ENCODE measurements at regions not wholly inside any gene's neighbourhood (a gene's known extent, or its start where the extent isn't known, plus 50 kb on each side); places are given as distances from the start of the nearest gene placed in this dataset.

DNA sequence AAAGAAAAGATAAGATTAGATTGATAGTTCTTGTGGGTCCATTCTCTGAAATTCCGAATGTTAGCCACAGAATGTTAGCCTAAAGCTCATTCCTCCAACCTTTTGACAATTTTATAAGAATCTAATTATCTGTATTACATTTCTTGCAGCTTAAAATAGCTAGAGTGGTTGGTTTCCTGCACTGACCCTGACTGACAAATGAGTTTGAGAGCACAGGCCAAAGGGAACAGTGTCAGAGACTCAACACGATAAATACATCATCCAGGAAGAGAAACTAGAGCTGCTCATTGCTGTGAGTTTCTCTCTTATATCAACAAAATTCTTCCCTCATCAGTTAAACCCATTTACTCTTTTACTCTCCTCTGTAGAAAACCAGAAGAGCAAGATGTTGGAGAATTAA is 82.1 kb upstream of the PPM1J start:
- DNase-seq (ENCODE audit: low read depth) (no peak), FAIRE-seq (no peak)
- TF ChIP-seq, protein P1, sequence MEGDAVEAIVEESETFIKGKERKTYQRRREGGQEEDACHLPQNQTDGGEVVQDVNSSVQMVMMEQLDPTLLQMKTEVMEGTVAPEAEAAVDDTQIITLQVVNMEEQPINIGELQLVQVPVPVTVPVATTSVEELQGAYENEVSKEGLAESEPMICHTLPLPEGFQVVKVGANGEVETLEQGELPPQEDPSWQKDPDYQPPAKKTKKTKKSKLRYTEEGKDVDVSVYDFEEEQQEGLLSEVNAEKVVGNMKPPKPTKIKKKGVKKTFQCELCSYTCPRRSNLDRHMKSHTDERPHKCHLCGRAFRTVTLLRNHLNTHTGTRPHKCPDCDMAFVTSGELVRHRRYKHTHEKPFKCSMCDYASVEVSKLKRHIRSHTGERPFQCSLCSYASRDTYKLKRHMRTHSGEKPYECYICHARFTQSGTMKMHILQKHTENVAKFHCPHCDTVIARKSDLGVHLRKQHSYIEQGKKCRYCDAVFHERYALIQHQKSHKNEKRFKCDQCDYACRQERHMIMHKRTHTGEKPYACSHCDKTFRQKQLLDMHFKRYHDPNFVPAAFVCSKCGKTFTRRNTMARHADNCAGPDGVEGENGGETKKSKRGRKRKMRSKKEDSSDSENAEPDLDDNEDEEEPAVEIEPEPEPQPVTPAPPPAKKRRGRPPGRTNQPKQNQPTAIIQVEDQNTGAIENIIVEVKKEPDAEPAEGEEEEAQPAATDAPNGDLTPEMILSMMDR (IDR thresholded peaks at IDR 0.05; ENCODE audit: insufficient read depth, low read length, severe bottlenecking) = no peak
- Histone ChIP-seq H3K4me3 (ENCODE audit: low read depth, low read length) (no peak overlapping the region), H3K36me3 (ENCODE audit: control insufficient read depth, insufficient read depth, low read length) (no peaks in the 10 kb centered on the region), H3K27me3 (ENCODE audit: control insufficient read depth, insufficient read depth, low read length) (no peaks in the 10 kb centered on the region)

DNA sequence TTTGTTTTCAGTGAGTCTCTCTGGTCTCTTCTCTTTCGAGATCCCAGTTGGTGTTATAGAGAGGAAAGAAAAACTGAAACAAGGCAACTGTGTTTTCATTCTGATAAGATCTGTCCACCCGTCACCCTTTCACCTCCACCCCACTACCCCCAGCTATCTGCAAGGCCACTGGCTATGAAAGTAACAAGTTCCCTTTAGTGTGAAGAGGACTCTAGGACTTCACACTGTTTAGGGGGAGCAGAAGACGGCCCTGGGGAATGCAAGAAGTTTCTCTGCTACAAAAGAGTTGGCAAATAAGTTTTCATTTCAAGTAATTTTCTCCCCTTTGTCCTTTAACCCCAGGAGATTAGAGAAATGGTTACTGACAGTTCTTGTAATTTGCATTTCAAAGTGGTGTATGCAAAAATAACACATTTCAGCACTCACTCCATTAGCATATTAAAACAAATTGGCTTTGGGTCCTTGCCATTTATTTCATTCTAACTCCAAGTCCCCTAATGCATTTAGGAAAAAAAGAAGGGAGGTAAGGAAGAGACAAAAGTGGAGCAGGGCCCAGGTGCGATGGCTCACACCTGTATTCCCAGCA is 79.6 kb upstream of the PPM1J start:
- H3K4me3 ChIP-seq (ENCODE audit: low read depth, low read length) = no peak overlapping the region
- DNase-seq (ENCODE audit: low read depth) (no peak), FAIRE-seq (no peak)
- H3K27me3 ChIP-seq (ENCODE audit: control insufficient read depth, insufficient read depth, low read length) = no peaks in the 10 kb centered on the region
- no peaks in the 10 kb centered on the region for H3K36me3 ChIP-seq (ENCODE audit: control insufficient read depth, insufficient read depth, low read length)
- TF ChIP-seq, protein P1 (IDR thresholded peaks at IDR 0.05; ENCODE audit: insufficient read depth, low read length, severe bottlenecking) = no peak

DNA sequence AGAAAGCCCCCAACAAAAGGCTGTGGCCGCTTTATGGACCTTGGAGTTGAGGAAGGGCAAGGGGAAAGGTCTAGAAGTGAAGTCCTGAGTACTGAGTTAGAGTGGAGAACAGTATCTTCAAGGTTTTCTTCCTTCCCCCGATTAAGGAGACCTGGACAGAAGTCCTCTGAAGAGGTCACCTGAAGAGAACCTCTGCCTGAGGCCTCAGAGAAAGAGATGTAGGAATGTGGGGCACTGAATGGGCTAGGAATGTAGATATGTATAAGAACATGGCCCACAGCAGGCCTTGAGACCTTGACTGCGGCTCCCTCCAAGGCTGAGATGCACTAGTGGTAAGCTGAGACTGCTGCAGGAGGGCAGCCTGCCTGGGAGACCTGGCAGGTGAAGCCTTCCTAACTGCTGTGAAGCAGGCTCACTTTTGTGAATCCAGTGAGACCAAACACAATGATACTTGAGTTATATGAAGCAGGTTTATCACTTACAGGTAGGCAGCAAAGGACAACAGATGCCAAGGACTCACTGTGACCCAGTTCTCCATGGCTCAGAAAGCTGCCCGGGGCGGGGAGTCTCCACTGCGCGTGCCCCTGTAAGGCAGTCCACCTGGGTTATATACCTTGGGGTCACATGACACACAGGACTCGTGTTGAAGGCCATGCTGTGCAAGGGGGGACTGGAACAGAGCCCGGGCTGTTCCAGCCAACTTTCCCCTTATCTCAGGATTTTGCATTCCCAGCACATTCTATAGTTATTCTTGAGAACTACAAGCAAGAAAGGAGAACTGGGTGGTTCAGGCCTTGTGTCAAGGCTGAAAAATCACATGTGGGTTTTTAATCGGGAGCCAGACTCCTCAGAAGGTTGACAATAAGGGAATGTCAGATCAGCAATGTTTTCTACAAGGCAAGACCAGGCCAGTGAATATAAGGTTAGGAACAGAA is 78.8 kb upstream of the PPM1J start:
- FAIRE-seq (peak; percentile 18), DNase-seq (ENCODE audit: low read depth) (no peak)
- no peaks in the 10 kb centered on the region for H3K27me3 ChIP-seq (ENCODE audit: control insufficient read depth, insufficient read depth, low read length)
- H3K4me3 ChIP-seq (ENCODE audit: low read depth, low read length) = no peak overlapping the region
- H3K36me3 ChIP-seq (ENCODE audit: control insufficient read depth, insufficient read depth, low read length) = no peaks in the 10 kb centered on the region
- TF ChIP-seq, protein P1 (IDR thresholded peaks at IDR 0.05; ENCODE audit: insufficient read depth, low read length, severe bottlenecking) = no peak

DNA sequence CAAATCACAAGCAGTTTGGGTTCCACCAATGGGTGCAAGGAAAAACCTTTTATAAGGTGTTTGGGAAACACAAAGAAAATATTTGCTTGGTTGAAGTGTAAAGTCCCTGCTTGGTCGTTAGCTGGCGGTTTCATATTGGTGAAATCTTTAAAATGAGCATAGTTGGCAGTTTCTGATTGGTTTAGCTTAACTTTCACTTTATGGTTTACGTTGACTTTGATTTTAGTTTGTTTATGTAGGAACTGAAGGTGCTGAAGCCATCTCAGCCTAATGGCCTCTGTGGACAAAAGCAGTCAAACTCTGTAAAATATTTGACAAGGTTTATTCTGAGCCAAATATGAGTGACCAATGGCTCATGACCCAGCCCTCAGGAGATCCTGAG is 76.6 kb upstream of the PPM1J start:
- H3K36me3 ChIP-seq (ENCODE audit: control insufficient read depth, insufficient read depth, low read length) = no peaks in the 10 kb centered on the region
- H3K27me3 ChIP-seq (ENCODE audit: control insufficient read depth, insufficient read depth, low read length) = no peaks in the 10 kb centered on the region
- TF ChIP-seq, protein P1 (IDR thresholded peaks at IDR 0.05; ENCODE audit: insufficient read depth, low read length, severe bottlenecking) = no peak
- FAIRE-seq (no peak), DNase-seq (ENCODE audit: low read depth) (no peak)
- no peak overlapping the region for H3K4me3 ChIP-seq (ENCODE audit: low read depth, low read length)

DNA sequence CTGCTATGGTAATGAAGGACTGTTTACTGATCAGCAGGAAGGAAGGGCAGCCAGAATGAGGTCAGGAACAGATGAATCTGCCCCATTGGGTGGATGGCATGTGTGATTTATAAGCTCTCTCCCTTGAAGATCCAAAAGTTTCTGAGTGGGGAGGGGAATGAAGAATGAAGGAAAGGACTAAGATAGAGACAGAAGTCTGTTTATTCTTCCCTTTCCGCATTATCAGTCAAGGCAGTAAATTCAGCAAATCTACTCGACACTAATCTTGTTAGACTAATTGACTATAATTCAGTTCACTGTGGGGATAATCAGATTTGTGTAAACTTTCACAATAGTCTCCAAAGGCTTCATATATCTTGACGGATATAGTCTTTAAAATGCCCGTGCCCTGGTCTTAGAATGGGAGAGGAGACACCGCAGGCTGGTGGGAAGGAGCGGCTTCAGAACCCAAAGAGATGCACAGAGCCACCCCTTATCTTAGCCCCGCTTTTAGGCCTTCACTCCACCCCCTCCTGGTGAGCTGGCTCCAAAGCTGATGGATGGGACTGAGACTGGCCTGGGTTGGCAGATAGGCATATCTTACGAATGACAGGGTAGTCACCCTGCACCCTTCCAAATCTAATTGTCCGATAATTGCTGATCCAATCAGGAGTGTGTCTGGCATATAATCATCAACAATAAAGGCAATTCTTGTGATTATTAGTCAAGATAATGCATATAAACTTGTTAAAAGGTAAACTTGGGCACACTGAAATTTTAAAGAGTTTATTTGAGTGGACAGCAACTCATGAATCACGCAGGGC is 76.0 kb upstream of the PPM1J start:
- DNase-seq (ENCODE audit: low read depth) = no peak
- no peak for FAIRE-seq
- no peak overlapping the region for H3K4me3 ChIP-seq (ENCODE audit: low read depth, low read length)
- no peaks in the 10 kb centered on the region for H3K36me3 ChIP-seq (ENCODE audit: control insufficient read depth, insufficient read depth, low read length)
- no peaks in the 10 kb centered on the region for H3K27me3 ChIP-seq (ENCODE audit: control insufficient read depth, insufficient read depth, low read length)
- TF ChIP-seq, protein P1 (IDR thresholded peaks at IDR 0.05; ENCODE audit: insufficient read depth, low read length, severe bottlenecking) = no peak

All from bronchial epithelial cell (primary cell).